Retinal pigment epithelial cell (primary cell): ENCODE measurements at regions not wholly inside any gene's neighbourhood (a gene's known extent, or its start where the extent isn't known, plus 50 kb on each side); places are given as distances from the start of the nearest gene placed in this dataset.

Experiments
- DNase-seq: peaks from one replicate; pipeline ENCODE4 v3.0.0-alpha.2; 2010; ENCODE audit warnings: low read depth
- H3K4me3 ChIP-seq: 2 replicates; pipeline ENCODE4 v1.5.1; 2011; ENCODE audit warnings: mild to moderate bottlenecking, low read length, control low read depth, moderate library complexity
- CTCF ChIP-seq: conservative IDR thresholded peaks from 2 replicates; pipeline ENCODE4 v1.5.1; 2011; ENCODE audit warnings: low read depth, low read length, control low read depth, inconsistent platforms

GRCh38 chr11:39462506-39462905 lies 1996.9 kb downstream of the LRRC4C start:
- no peak for TF ChIP-seq CTCF
- no peak for DNase-seq
- H3K4me3 ChIP-seq = no peak overlapping the region

GRCh38 chr11:39461066-39461465 lies 1998.4 kb downstream of the LRRC4C start:
- no peak overlapping the region for H3K4me3 ChIP-seq
- no peak for TF ChIP-seq CTCF
- DNase-seq = no peak

GRCh38 chr11:39459606-39460005 lies 1999.8 kb downstream of the LRRC4C start:
- H3K4me3 ChIP-seq = no peak overlapping the region
- no peak for TF ChIP-seq CTCF
- no peak for DNase-seq

- no peak for DNase-seq
- no peak overlapping the region for H3K4me3 ChIP-seq
- TF ChIP-seq CTCF = no peak
Observed at GRCh38 chr11:39458481-39458880, 2001.0 kb downstream of the LRRC4C start.

- no peak for DNase-seq
- TF ChIP-seq CTCF = no peak
- no peak overlapping the region for H3K4me3 ChIP-seq
Observed at GRCh38 chr11:39443424-39444022, 2015.9 kb downstream of the LRRC4C start.

GRCh38 chr11:39442177-39442576 lies 2017.3 kb downstream of the LRRC4C start:
- no peak overlapping the region for H3K4me3 ChIP-seq
- TF ChIP-seq CTCF = no peak
- no peak for DNase-seq

- DNase-seq = no peak
- no peak overlapping the region for H3K4me3 ChIP-seq
- TF ChIP-seq CTCF = no peak
Observed at GRCh38 chr11:39435641-39436040, 2023.8 kb downstream of the LRRC4C start.
